H54 (cell line): ENCODE measurements at regions not wholly inside any gene's neighbourhood (a gene's known extent, or its start where the extent isn't known, plus 50 kb on each side); places are given as distances from the start of the nearest gene placed in this dataset.

Experiments
- DNase-seq: peaks from one replicate; pipeline ENCODE4 v3.0.0; 2011; ENCODE audit warnings: low spot score, mixed read lengths; ENCODE audit not compliant: insufficient read length
- FAIRE-seq: peaks from 3 replicates; lab custom pipeline; 2011; peaks lifted over from hg19 to GRCh38; lab: Jason Lieb, UNC
- POLR2A ChIP-seq: IDR thresholded peaks from 2 replicates; pipeline ENCODE4 v1.6.1; 2011; ENCODE audit warnings: low read depth, mild to moderate bottlenecking, low read length

DNA sequence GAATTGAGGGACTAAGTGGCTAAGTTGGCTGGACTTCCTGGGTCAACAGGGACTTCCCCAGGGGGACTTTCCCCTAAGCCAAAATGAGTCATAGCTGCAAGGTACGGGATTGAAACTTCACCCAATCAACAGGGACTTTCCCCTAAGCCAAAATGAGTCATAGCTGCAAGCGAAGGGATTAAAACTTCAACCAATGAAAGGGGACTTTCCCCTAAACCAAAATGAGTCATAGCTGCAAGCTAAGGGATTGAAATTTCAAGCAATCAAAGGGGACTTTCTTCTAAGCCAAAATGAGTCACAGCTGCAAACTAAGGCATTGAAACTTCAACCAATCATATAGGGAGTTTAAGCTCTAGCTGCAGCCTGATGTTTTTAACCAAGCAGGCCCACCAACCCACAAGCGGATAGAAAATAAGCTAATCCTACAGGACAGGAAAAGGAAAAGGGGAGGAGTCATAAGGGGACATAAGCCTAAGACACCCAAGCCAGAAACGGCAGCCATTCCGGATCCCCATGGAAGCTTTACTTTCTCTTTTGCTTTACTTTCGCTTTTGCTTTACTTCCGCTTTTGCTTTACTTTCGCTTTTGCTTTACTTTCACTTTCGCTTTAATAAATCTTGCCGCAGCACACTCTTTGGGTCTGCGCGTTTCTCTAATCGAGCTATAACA, 1375.4 kb upstream of the CELF4 start:
- DNase-seq = peak; percentile 3
- no peak for TF ChIP-seq POLR2A
- peak; percentile 85 for FAIRE-seq

DNA sequence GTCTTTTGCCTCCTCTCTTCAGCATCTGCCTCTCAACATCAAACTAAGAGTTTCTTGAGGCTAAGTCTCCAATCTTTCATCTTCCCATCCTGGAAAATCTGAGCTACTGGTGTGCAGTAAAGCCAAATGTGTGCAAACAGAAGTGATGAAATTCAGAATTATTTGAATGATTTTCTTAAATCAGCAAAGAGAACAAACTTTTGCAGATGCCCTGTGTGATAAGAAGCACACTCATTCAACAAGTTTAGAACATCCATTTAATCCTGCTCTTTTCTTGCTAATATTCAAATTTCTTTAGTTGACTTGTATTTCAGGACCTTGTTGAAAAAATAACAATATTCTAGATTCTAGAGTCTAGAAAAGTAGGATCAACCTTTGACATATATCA, 1374.9 kb upstream of the CELF4 start:
- TF ChIP-seq POLR2A = no peak
- FAIRE-seq (no peak), DNase-seq (no peak)

DNA sequence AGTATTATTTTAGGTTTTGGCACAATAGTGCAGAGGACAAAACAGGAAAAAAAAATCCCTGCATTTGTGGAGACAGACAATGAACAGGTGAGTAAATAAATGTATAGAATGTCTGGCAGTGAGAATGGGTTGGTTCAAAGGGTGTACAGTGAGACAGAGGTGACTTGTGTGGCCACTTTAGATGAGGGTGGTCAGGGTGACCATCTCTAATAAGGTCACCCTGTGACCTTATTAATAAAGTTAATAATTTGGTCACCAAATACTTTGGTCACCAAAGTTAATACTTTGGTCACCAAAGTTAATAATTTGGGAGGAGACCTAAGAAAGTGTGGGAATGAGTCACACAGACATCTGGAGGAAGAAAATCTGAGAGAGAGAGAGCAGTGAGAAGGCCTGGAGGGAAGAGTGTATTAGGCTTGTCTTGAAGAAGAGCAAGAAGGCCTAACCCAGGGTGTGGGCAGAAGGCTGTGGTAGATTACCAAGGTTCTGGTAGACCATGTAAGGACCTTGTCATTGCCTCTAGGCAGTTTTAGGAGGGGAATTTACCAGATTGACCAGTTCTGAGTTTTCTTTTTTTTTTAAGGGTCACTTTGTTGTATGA, 1368.4 kb upstream of the CELF4 start:
- FAIRE-seq = no peak
- DNase-seq = no peak
- TF ChIP-seq POLR2A = no peak

DNA sequence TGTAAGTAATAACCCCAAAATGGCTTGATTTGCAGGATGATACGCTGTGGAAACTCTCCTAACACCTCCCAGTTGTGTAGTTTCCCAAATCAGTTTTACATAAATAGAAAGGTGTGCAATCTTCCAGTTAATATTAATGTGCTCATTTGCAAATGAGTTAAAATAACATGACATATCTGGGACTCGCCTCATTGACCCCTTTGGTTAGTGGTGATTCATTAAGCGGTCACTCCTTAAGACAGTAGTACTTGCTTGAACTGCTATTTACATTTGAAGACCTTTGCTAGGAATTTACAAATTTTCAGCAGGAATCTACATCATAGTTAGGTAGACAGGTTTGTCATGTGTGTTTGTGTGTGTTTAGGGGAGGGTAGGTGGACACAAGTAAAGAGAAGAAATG, 1367.7 kb upstream of the CELF4 start:
- FAIRE-seq (no peak), DNase-seq (no peak)
- no peak for TF ChIP-seq POLR2A

DNA sequence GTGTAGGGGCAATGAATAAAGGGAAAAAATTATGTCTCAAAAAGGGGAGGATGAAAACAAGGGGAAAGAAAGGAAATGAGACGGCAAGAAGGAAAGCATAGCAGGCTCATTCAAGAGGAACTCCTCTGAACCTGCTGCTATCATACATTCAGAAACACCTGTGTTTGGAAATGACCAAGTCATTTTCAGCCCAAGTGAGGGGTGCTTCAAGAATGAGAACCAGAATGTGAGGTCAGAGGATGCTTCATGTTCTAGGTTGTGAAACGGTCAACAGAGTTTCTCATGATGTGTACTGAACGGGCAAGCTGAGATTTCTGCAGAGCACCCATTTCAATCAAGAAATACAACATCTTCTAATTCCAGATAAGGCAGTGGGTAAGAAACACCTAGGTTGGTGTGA, 1367.2 kb upstream of the CELF4 start:
- FAIRE-seq (no peak), DNase-seq (no peak)

DNA sequence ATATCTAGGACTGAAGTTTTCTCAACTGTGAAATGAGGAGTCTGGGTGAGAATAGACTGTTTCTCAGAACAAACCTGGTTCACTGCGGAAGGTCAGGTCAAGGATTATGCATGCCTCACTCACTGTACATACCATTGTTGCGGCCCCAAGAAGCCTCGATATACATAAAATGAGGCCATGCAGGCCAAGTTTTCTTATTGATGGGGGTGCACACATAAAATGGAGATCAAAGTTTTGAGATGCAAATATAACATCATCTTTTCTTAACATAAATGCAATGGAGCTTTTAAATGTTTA, 1366.1 kb upstream of the CELF4 start:
- TF ChIP-seq POLR2A = no peak
- DNase-seq = no peak
- FAIRE-seq = no peak

More for the DNA sequence above, 1367.2 kb upstream of the CELF4 start:
- no peak for TF ChIP-seq POLR2A

DNA sequence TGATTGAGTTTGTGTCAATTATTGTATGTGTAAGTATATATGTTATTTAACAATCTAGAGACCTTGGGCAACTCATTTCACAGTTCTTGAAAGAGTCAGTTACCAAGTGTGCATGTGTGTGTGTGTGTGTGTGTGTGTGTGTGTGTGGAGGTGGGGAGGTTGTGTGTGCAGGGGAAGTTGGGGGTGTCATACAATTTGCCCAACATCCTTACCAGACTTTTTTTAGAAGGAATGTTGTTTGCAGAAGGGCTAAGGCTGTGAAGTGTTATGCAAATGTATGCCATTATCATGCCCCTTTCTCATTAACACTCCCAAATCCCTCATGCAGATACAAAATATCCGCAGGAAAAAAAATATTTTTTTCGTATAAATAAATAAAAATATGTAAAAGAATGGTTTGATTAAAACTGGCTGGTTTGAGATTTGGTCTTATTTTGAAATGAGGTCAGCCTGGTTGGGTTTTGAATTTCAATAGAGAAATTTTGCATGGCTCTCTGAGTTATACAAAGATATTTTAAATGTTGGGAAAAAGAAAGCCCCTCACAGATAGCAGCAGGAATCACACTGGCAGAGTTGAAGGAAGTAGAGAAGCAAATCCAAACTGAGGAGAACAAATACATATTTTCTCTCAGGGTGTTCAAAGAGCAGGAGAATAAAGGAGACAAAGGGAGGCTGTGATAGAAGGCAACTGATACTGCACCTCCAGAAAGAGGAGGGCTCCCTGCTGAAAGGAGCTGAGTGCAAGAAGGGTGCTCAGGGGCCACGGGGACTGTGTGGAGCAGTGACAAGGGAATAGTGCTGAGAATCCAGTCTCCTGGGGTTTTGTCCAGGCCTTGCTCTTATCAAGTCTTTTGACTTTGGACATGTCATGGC, 1365.5 kb upstream of the CELF4 start:
- no peak for FAIRE-seq
- TF ChIP-seq POLR2A = no peak
- DNase-seq = no peak

DNA sequence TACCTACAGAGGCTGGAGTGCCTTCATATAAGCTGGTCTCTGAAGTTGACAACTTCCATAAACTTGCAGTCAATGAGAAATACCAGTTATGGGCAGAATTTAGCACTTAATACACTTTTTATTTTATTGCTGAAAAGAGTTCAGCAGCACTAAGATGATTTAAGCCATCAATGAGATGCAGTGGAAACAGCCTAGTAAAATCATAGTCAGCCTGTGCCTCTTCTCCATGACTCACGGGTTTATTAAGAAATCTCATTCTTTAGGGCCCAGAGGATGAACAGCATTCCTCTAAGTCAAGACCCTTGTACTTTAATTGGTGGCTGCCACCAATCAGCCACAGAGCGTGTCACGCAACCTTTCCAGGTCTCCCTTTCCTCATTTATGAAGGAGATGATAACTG, 1357.9 kb upstream of the CELF4 start:
- TF ChIP-seq POLR2A = no peak
- FAIRE-seq (no peak), DNase-seq (no peak)

DNA sequence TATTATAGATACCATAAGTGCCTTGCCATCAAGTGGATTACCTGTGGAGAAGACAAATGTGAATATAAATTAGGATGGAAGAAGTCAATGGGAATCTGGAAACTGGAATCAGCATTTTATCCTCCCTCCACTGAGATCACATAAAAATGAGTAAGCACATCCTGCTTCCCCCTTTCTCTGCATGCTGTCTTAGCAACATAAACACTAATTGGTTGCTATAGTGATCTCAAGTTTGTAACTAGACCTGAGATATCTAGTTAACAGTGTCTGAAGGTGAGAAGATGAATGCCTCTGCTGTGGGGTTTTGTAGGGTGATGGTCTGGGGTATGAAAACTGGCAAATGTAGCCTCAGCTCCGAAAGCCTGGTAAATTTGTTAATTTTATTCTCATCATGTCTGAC, 1357.5 kb upstream of the CELF4 start:
- FAIRE-seq (no peak), DNase-seq (no peak)
- TF ChIP-seq POLR2A = no peak

DNA sequence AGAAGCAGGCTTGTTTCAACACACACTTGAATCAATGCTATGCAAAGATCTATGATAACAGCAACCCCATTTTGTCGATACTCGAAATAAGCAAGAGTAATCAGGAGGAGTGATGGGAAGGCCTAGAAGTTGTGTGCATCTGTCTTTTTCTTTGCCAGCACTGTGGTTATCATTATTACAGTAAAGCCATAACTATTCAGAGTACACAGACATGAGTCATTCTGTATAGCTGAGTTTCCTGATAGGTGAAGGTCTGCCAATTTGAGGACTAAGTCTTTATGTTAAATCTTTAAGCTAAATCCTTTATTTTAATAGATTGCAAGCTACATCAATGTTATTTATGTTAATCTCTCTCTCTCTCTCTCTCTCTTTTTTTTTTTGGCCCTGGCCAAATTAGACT, 1344.4 kb upstream of the CELF4 start:
- FAIRE-seq (no peak), DNase-seq (no peak)
- no peak for TF ChIP-seq POLR2A

DNA sequence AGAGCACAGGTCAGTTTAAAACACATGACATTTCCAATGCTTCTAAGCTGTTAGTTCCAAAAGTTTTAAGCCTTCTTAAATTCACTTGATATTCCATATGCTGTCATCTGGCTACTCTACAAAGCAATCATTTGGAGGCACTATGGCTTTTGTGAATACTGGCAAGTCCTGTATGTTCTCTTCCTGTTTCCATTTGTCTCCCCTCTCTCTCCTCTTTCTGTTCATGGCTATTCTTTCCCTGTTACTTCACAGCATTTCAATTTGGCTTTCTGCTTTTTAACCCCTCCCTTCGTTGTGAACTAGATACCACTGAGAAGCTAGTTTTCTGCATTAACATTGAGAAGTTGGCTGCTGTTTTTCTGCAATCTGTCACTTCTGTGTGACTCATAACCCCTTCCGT, 1337.2 kb upstream of the CELF4 start:
- FAIRE-seq = no peak
- no peak for DNase-seq
- no peak for TF ChIP-seq POLR2A

DNA sequence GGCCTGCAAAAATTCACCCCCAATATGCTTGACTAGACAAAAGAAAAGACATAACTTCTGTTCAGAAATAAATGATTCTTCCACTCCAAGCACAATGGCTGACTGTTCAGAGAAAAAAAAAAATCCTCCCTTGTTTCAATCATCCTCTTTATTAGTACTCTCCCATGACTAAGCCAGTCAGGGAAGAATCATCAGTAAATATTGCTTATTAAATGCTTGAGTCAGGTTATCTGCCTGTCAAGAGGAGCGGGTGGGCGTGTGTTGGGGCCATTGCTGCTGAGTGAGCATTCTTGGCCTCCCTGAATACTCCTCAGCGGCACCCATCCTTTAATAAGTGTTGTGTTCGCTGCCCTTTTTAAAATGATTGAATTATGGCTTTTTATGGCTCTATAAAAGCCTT, 1334.8 kb upstream of the CELF4 start:
- FAIRE-seq (no peak), DNase-seq (no peak)
- TF ChIP-seq POLR2A = no peak

DNA sequence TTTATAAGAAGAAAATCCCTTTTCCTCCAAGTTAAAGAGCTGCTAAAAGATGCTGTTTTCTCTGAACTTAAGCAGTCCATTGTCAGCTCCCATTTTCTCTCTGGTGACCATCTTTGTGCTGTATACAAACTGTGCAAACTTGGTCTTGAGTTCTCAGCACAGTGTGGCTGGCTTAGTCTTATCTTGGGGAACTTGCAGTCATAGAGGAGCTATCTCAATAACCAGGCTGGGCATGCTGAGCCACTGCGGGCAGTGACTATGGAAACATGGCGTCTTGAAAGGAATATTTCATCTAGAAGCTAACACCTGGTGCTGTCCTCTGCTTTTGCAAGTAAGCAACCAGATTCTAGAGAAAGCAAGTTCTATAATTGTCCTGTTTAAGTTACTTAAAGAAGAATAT, 1334.4 kb upstream of the CELF4 start:
- FAIRE-seq (no peak), DNase-seq (no peak)
- no peak for TF ChIP-seq POLR2A

DNA sequence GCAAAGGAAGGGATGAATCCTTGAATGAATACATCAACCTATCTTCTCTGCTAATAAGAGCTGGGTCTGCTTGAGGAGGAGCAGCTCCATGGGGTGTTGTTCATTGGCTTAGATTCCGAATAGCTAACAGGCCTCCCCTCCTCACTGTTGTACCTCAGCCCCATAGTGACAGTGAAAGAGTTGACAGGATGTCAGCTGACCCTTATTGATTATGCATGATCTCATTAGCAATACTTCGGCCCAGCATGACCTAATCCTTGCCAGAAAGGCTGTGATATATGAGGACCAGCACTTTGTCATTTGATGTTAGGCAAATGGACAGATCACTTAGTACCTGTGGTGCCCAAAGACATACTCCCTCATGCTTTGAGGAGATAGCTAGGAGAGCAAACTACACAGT, 1333.7 kb upstream of the CELF4 start:
- no peak for FAIRE-seq
- DNase-seq = no peak
- no peak for TF ChIP-seq POLR2A
